Skin of body (tissue), 1 donor: ENCODE measurements at regions not wholly inside any gene's neighbourhood (a gene's known extent, or its start where the extent isn't known, plus 50 kb on each side); places are given as distances from the start of the nearest gene placed in this dataset.

Experiments
- DNase-seq: peaks from one replicate; lab custom pipeline; 2025; lab: John Stamatoyannopoulos, UW

DNA sequence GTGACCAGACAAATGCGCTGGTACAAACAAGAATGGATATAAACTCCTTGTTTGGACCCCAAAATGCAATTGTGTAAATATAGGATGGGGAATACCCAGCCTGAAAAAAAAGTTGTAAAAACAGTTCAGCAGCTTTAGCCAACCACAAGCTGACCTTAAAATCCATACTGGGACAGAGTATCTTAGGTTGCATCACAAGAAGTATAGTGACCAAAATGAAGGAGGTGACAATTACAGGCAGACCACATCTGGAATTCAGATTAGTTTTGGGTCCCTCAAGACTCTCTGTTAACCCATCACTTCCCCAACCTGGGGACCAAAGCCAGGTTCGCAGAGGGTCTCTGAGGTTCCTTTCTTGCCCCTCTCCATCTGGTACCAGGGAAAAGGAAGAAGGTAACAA, 115.9 kb upstream of the PRR20G start:
- DNase-seq = no peak

DNA sequence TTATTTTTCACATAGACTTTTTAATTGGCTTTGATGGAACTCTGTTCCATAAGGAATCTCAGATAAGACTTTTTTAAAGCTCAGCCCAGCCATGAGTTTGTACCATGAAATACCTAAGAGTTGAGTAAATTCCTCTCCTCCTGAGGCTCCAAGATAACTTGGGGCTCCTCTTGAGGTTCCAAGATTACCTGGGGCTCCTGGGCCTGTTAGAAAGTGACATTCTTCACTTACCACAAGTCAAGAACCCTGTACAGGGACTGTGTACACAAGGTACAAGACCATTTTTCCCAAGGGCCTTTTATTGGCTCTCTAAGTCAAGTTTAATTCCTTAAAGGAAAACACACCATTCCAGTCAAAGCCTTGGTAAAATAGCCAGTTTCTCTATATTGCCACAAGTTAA, 111.3 kb upstream of the PRR20G start:
- no peak for DNase-seq

GRCh38 chr3:127396473-127396872, 108.6 kb upstream of the PRR20G start:
- DNase-seq = no peak

GRCh38 chr3:127395663-127396355, 108.0 kb upstream of the PRR20G start:
- DNase-seq = no peak

GRCh38 chr3:127394984-127395662, 107.3 kb upstream of the PRR20G start:
- DNase-seq = no peak

- no peak for DNase-seq
Measured at GRCh38 chr3:127394031-127394430, 106.2 kb upstream of the PRR20G start.

- DNase-seq = no peak
Measured at GRCh38 chr3:127393131-127393820, 105.4 kb upstream of the PRR20G start.

DNA sequence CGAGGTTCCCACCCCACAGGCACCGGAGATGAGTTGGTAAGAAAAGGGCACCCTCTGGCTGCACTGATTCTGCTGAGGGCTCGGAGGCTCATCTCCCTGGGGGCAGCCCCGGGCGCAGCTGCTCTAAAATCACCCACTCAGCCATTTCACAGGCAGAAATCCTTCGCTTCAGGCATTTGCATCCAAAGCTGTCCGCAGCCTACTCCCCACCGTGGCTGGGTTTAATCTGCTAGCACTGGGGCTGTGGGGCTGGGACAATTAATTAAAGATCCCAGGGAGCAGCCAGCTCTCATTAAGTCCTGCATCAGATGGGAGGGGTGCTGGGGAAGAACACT, 104.3 kb upstream of the PRR20G start:
- DNase-seq = no peak

GRCh38 chr3:127391436-127392155, 103.8 kb upstream of the PRR20G start:
- DNase-seq = no peak

- no peak for DNase-seq
Measured at GRCh38 chr3:127390365-127391025, 102.6 kb upstream of the PRR20G start.

DNA sequence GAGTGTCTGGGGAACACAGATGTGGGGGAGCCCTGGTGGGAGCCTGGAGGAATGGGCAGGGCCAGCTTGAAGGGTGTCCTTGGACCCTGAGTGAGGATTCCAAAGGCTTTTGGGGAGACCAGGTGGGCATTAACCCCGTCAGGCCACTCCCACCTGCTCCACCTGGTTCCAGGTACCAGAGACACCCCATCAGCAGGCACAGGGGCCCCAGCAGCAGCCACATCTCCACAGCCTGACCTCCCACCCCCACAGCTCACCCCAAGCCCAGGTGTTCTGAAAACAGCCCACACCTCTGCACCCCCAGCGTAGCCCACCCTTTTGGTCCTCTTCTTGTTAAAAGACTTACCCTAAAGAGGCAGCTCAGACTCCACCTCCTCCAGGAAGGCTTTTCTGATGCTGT, 102.1 kb upstream of the PRR20G start:
- DNase-seq = no peak

- no peak for DNase-seq
Measured at GRCh38 chr3:127389420-127389819, 101.6 kb upstream of the PRR20G start.

DNA sequence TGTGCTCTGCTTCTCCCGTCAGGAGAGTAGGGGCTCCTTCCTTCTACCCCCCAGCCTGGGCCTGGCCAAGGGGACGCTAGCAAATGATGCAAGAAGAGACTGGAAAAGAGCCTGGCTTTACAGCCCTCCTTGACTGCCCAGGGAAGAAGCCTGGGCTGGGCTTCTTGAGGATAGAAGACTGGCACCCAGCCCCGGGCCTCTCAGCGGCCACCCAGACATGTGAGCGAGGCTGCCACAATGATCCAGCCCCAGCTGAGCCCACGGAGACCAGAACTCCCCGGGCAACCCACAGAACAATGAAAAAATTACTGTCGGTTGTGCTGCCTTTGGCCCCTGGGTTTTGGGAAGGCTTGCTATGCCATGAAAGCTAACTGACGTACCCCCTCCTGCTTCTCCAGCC, 100.6 kb upstream of the PRR20G start:
- no peak for DNase-seq

DNA sequence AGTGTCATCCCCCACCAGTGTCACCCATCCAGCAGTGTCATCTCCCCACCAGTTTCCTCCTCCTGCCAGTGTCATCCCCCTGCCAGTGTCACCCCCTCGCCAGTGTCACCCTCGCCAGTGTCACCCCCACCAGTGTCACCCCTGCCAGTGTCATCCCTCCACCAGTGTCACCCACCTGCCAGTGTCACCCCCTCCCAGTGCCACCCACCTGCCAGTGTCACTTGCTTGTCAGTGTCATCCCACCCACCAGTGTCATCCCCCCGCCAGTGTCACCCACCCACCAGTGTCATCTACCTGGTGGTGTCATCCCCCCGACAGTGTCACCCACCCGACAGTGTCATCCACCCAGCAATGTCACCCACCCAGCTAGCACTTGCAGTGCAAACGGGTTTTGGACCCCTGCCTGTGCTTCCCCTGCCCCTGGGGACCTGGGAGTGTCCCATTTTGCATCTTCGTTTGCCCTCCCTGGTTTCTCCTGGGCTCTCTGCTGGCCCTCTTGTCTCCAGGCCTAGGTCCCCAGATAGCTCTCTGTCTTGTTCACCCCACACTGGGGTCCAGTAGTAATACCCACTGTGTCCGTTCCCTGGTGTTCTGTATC, 99.8 kb upstream of the PRR20G start:
- DNase-seq = no peak

GRCh38 chr3:127387119-127387518, 99.3 kb upstream of the PRR20G start:
- DNase-seq = no peak

- DNase-seq = no peak
Measured at GRCh38 chr3:127386490-127386889, 98.6 kb upstream of the PRR20G start.

DNA sequence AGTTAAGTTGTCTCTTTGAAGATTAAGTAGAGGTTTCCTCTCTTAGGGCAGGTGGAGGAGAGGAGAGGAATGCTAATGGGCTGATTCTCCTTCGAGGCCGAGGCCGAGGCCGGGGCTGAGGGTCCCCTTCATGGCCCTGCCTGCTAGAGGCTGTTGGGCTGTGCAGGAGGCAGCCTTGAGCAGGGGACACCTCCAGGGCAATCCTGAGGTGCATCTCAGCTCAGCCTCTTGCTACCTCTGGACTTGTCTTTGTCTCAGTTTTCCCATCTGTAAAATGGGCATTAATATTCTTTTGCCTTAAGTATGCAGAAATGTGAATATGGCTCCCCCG, 97.7 kb upstream of the PRR20G start:
- DNase-seq = no peak

DNA sequence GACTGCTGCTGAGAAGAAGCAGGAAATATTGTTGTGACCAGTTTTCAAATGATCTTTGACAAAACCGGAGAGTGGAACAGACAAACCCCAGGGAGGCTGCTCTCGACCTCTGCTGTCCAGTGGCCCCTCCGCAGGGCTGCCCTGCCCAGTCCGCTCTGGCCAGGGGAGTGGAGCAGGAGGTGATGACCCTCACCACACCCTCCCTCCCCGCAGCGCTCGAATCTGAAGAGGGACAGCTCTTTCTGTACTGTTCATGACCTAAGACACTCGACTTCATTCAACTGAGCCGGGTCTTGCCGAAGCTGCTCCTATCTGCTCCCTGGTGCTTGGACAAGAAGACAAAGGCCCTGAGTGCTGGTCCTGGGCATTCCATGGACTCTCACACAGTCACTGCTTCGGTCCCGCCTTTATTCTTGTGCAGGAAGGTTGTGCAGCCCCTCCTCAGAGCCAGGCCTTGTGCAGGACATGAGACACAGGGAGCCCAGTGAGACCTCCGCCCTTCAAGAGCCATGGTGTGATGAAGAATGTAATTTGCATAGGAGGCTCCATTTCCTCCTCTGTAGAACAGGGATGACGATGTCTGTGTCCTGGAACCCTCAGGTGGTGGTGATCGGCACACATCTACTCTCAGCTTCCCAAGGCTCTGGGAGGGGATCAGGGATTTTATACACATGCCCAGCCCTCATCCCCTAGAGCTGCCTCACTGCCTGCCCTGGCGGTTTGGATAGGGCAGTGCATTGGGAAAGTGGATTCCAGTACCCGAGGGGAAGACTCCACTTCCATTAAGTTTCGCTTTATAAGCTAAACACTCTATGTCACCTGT, 97.1 kb upstream of the PRR20G start:
- DNase-seq = no peak

DNA sequence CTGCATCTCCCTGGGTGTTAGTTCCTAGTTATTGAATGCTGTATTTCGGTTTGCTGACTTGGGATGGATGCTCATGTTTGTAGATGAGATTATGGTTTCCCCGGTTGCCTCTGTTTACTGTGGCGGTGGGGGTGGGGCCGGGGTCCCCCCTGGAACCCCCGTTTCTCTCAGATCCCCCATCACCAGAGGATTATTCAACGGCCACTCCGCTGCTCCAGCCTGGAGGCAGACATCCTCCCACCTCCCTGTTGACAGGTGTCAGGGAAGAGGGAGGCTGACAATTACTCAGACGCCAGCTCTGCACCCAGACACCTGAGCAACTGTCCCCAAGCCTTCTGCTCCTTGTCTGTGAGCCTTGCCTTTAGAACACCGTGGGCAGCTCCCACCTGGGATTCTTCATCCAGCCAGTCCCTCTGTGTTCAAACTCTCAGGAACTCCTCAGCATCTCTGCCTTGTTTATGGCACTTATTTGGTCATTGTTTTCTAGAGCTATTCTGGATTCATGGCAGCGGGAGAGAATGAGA, 95.9 kb upstream of the PRR20G start:
- DNase-seq = no peak
